ENCODE measurements at regions not wholly inside any gene's neighbourhood (a gene's known extent, or its start where the extent isn't known, plus 50 kb on each side); places are given as distances from the start of the nearest gene placed in this dataset.

DNA sequence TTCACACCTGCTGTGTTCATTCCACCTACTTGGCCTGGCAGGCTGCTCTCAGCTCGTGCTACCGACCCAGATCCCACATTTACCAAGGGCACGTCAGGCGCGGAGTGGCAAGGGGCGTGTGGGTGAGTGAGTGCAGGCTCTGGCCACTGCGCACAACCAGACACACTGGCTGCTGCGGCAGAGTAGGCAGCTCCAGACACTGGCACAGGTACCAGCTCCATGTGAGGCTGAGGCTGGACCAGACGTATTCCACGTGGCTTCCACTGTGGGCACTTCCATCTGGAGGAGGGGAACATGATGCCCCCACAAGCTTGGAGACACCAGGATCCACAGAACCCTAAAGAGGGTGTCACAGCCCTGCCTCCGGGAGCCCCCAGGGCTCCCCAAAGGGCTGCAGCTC is 74.6 kb upstream of the ZNF804A start:
- CTCF ChIA-PET: no interaction called here

DNA sequence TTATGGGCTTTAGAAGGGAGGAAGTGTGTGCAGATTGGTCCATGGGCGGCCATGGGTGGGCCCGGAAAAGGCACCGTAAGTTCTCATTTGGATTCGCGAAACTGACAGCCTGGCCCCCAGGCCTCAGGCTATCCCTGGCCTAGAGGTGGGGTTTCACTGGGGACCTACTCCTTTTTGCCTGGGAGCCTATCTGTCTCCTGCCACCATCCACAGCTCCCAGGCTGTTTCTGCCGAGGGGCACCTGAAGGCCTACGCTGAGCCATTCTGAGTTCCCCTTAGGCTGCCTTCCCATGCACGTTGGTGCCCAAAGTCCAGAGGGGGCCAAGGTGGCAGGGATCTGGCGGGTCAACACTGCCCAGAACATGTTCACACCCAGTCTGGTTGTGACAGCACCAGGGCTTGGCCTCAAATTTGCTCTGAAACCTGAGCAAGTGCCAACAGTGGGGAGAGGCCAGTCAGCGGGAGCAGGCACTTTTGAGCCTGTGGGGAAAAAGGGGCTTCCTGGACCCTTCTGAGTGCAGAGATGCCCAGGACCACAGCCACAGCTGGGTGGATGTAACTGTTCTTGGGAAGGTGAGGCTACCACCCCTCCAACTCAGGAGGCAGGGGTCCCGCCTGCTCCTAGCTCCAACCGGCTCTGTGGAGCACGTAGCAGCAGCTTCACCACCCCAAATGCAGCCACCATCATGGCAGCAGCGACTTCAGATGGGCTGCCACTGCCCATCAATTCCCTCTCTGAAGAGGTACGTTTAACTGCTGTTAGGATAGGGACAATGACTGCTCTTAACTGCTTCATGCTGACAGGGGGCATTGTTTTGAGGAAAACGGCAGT is 73.6 kb upstream of the ZNF804A start:
- POLR2A ChIA-PET: no interaction called here
- Histone ChIP-seq H3K27me3 (ENCODE audit: control insufficient read depth, insufficient read depth, low read length) (no peaks in the 10 kb centered on the region), H3K36me3 (ENCODE audit: control insufficient read depth, insufficient read depth, low read length) (no peaks in the 10 kb centered on the region), H3K4me3 (ENCODE audit: low read depth, low read length) (no peak overlapping the region)
- DNase-seq (ENCODE audit: low read depth): no peak
- CTCF ChIA-PET: no interaction called here
- TF ChIP-seq, protein P1, sequence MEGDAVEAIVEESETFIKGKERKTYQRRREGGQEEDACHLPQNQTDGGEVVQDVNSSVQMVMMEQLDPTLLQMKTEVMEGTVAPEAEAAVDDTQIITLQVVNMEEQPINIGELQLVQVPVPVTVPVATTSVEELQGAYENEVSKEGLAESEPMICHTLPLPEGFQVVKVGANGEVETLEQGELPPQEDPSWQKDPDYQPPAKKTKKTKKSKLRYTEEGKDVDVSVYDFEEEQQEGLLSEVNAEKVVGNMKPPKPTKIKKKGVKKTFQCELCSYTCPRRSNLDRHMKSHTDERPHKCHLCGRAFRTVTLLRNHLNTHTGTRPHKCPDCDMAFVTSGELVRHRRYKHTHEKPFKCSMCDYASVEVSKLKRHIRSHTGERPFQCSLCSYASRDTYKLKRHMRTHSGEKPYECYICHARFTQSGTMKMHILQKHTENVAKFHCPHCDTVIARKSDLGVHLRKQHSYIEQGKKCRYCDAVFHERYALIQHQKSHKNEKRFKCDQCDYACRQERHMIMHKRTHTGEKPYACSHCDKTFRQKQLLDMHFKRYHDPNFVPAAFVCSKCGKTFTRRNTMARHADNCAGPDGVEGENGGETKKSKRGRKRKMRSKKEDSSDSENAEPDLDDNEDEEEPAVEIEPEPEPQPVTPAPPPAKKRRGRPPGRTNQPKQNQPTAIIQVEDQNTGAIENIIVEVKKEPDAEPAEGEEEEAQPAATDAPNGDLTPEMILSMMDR (IDR thresholded peaks at IDR 0.05; ENCODE audit: insufficient read depth, low read depth, low read length): no peak

More for the DNA sequence above, 74.6 kb upstream of the ZNF804A start:
- POLR2A ChIA-PET: no interaction called here
- TF ChIP-seq, protein P1 (IDR thresholded peaks at IDR 0.05; ENCODE audit: insufficient read depth, low read depth, low read length): no peak
- Histone ChIP-seq H3K27me3 (ENCODE audit: control insufficient read depth, insufficient read depth, low read length) (no peaks in the 10 kb centered on the region), H3K4me3 (ENCODE audit: low read depth, low read length) (no peak overlapping the region), H3K36me3 (ENCODE audit: control insufficient read depth, insufficient read depth, low read length) (no peaks in the 10 kb centered on the region)
- DNase-seq (ENCODE audit: low read depth): no peak

DNA sequence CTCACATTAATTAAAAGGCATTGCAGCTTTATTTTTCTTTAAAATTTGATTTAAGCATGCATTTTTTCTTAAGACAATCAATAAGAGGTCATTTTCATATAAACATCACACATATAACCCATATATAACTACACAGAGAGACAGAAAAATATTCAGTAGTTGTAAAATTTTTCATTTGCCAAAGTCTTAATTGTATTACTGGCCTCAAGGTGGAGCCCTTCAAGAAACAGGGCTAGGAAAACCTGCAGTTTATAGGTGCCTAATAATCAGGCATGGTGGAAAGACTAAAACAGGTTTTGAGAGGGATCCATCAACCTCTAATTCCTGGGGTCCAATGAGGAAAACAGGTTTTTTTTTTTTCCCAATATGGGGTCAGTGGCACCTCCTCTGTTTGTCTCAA is 71.3 kb upstream of the ZNF804A start:
- ChIA-PET POLR2A (no interaction called here), CTCF (no interaction called here)

DNA sequence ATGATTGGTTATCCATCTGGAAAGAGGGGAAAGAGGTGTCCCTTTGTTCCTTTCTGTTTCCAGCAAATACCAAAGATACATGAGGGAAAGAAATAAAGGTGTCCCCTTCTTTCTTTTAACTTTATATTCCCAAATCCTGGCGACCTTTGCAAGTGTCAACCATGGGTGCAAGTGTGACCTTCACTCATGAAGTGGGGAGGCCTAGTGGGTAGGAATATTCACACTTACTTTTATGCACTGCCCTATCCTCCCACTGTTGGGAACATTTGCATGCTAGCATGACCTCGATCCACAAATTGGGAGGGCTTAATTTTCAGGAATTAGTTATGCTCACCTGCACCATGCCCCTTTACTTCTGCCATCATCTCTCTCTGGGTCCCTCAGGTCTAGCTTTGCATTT is 70.2 kb upstream of the ZNF804A start:
- DNase-seq (ENCODE audit: low read depth): no peak
- no peaks in the 10 kb centered on the region for H3K36me3 ChIP-seq (ENCODE audit: control insufficient read depth, insufficient read depth, low read length)
- TF ChIP-seq, protein P1 (IDR thresholded peaks at IDR 0.05; ENCODE audit: insufficient read depth, low read depth, low read length): no peak
- H3K27me3 ChIP-seq (ENCODE audit: control insufficient read depth, insufficient read depth, low read length): no peaks in the 10 kb centered on the region
- ChIA-PET CTCF (no interaction called here), POLR2A (no interaction called here)
- no peak overlapping the region for H3K4me3 ChIP-seq (ENCODE audit: low read depth, low read length)

More for the DNA sequence above, 71.3 kb upstream of the ZNF804A start:
- Histone ChIP-seq H3K36me3 (ENCODE audit: control insufficient read depth, insufficient read depth, low read length) (no peaks in the 10 kb centered on the region), H3K27me3 (ENCODE audit: control insufficient read depth, insufficient read depth, low read length) (no peaks in the 10 kb centered on the region), H3K4me3 (ENCODE audit: low read depth, low read length) (no peak overlapping the region)
- no peak for DNase-seq (ENCODE audit: low read depth)
- TF ChIP-seq, protein P1 (IDR thresholded peaks at IDR 0.05; ENCODE audit: insufficient read depth, low read depth, low read length): no peak

DNA sequence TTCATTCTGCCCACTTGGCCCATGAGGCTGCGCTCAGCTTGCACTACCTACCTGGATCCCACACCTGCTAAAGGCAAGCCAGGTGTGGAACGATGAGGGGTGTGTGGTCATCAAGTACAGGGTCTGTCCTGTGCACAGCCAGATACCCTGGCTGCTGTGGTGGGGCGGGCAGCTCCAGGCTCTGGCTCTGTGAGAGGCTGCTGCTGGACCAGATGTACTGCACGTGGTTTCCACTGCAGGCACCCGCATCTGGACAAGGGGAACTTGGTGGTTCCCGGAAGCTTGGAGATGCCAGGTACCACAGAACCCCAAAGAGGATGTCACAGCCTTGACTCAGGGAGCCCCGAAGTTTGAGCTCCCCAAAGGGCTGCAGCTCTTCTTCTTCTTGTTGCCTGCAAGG is 68.1 kb upstream of the ZNF804A start:
- no peaks in the 10 kb centered on the region for H3K27me3 ChIP-seq (ENCODE audit: control insufficient read depth, insufficient read depth, low read length)
- H3K36me3 ChIP-seq (ENCODE audit: control insufficient read depth, insufficient read depth, low read length): no peaks in the 10 kb centered on the region
- no peak overlapping the region for H3K4me3 ChIP-seq (ENCODE audit: low read depth, low read length)
- CTCF ChIA-PET: no interaction called here
- TF ChIP-seq, protein P1 (IDR thresholded peaks at IDR 0.05; ENCODE audit: insufficient read depth, low read depth, low read length): no peak
- DNase-seq (ENCODE audit: low read depth): no peak
- POLR2A ChIA-PET: no interaction called here

Measured in BJ (cell line).